ENCODE measurements at regions not wholly inside any gene's neighbourhood (a gene's known extent, or its start where the extent isn't known, plus 50 kb on each side); places are given as distances from the start of the nearest gene placed in this dataset.

DNA sequence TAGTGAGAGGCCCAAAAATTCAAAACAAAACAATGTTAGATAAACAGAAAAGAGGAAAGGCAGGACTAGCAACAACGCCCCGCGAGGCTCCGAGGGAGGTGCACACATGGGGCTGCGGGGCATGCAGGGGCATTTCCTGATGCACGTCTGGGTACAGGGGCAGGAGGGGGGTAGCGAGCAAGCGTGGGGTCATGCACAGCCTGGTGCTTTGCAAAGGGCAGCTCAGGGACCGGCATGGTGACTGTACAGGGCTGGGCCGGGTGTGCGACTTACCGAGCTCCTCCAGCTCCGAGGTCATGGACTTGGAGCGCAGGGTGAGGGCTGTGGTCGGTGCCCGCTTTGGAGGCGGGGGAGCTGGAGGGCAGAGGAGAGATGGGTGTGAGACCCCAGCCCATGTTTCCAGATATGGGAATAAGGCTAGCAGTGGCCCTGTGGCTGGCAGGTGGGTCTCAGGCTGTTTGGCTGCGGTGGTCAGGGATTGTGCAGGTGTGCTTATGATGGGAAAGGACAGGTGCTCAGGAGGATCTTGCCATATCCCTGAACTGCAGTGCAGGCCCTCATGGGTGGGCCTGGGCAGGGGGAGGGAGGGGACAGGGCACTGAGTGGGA is 103.7 kb downstream of the CTTN start:
- DNase-seq: no peak

DNA sequence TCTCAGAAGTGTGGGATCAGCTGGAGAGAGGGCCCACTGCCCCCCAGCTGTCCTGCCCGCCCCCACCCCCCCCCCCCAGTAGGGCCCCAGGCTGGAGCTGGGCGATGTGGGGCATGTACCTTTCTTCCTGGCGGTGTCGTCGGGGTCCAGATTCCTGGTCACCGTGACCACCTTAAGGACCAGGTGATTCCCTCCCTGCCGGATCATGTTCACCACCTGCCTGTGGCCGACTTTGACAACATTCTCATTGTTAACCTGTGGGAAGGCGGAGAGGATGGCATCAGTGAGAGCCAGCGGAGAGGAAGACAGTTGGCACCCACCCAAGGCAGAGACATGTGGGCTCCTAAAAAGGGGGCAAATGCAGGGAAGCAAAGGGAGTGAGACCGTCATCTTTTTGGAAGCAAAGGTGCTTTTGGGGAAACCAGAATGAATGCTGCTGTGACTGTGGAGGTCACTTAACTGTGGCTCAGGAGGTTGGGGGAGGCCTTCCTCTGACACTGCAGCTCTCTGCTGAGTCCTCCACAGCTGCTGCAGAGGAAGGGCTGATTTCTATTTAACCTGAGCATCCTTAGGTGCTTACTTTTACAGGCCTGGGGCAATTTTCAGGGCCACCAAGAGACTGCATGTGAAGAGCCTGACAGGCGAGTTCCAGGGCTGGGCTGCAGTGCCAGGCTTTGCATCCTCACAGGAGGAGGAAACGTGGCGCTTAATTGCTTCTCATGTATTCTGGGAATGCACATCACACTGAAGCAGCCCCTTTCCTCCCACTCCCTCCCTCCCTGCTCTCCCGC is 104.5 kb downstream of the CTTN start:
- DNase-seq: no peak

DNA sequence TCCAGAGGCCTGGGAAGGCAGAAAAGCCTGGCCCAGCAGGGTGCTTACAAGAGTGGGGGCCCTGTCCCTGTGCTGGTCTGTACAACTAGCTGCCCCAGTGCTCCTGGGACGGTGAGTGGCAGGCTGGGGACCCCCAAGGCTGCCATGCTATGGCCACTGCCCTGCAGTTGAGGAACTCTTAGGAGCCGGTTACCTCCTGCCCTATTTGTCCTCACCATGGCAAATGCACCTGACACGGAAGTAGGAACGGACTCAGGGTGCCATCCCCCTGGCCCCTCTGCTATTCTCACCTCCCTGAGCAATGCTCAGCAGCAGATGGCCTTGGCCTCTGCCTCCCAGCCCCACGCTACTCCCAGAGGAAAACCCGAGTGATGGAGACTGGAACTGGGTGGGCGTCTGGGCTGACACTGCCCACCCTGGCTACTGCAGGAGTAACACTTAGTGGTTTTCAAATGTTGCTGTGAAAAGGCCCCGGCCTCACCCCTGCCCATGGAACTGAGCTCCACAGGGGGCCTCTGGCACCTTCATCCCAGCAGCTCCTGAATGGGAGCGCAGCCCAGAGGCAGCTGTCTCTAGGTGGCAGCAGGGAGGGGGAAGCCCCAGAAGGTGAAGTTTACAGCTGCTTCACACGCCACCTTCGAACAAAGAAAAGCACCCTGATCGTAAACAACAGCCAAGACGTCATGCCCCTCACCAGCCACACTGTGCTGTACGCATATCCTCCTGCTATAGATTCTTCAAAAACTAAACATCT is 105.3 kb downstream of the CTTN start:
- no peak for DNase-seq

- DNase-seq: no peak
Measured at GRCh38 chr11:70504246-70505020, 106.1 kb downstream of the CTTN start.

GRCh38 chr11:70505331-70505731 is 107.0 kb downstream of the CTTN start:
- no peak for DNase-seq

DNA sequence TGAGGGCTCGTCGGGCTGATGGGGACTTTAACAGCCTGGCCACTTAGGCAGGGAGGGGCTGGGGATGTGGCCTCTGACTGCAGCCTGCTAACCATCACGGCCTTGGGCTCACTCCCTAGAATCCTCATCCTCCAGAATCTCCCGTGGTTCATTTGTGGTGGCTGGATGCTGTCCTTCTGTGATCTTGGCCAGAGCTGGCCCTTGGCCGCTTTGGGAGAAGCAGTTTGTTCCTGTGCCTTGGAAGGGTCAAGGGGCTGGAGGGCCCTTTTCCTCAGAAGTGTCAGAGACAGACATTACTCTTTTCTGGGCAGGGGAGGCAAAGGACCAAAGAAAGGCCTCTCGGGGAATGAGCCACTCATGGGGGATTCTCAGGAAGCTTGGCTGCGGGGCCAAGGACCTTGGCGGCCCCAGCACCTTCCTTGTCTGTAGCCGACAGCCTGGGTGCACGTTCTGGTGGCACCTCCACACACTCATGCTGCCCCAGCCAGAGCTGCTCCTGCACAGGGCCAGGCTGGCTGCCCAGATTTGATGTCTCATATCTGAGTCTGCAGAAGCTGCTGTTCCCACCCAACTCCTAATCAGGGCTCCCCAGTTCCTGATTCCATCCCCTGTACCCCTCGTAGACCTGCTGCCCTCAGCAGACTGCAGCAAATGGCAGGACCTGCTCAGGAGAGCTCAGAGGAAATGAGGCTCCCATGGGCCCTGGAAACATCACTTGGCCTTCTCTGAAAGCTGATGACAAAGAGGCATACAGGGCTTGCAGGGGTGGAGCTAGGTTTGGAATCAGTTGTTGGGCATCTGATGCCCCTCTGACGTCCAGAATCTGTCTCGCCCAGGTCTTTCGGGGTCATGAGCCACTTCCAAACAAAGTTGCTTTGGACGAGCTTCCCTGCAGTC is 107.7 kb downstream of the CTTN start:
- DNase-seq: no peak

GRCh38 chr11:70506658-70506970 is 108.3 kb downstream of the CTTN start:
- no peak for DNase-seq

- no peak for DNase-seq
Measured at GRCh38 chr11:70506986-70507385, 108.7 kb downstream of the CTTN start.

GRCh38 chr11:70507466-70508230 is 109.3 kb downstream of the CTTN start:
- DNase-seq: no peak

- no peak for DNase-seq
Measured at GRCh38 chr11:70508231-70508480, 109.8 kb downstream of the CTTN start.

- no peak for DNase-seq
Measured at GRCh38 chr11:70509476-70509875, 111.1 kb downstream of the CTTN start.

- no peak for DNase-seq
Measured at GRCh38 chr11:70510106-70510505, 111.8 kb downstream of the CTTN start.

GRCh38 chr11:70510571-70510970 is 112.2 kb downstream of the CTTN start:
- DNase-seq: no peak

DNA sequence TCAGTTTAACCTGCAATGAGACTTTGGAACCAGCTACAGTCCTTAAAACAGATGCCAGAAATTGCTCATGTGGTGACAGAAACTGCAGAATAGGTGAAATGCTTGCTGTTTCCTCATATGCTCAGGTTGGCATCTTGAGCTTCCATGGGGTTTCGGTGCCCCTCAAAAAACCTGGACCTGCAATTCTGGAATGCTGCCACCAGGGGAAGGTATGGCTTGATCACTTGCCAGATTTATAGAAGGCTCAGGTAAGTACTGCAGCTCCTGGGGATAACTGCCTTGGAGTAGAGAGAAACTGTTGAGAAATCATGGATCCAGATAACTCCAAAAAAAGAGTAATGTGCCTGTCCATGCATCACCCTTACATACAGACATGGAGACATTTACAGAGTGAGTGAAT is 113.0 kb downstream of the CTTN start:
- DNase-seq: no peak

DNA sequence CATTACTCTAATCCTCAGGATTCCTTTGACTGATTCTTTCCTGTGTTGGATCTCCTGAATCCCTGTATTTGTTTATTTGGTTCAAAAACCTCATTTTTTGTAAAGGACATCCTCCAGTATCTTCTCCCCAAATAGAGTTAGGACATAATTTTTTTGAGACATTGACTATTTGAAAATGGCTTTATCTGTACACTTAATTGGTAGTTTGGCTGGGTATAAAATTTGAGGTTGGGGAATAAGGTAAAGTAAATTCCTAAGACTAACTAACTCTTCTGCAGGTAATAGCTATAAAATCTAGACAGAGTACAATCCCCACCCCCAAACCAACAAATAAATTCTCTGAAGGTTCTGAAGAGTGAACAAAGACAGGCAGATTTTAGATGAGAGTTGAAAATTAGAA is 114.4 kb downstream of the CTTN start:
- no peak for DNase-seq

- DNase-seq: no peak
Measured at GRCh38 chr11:70517203-70517602, 118.9 kb downstream of the CTTN start.

DNA sequence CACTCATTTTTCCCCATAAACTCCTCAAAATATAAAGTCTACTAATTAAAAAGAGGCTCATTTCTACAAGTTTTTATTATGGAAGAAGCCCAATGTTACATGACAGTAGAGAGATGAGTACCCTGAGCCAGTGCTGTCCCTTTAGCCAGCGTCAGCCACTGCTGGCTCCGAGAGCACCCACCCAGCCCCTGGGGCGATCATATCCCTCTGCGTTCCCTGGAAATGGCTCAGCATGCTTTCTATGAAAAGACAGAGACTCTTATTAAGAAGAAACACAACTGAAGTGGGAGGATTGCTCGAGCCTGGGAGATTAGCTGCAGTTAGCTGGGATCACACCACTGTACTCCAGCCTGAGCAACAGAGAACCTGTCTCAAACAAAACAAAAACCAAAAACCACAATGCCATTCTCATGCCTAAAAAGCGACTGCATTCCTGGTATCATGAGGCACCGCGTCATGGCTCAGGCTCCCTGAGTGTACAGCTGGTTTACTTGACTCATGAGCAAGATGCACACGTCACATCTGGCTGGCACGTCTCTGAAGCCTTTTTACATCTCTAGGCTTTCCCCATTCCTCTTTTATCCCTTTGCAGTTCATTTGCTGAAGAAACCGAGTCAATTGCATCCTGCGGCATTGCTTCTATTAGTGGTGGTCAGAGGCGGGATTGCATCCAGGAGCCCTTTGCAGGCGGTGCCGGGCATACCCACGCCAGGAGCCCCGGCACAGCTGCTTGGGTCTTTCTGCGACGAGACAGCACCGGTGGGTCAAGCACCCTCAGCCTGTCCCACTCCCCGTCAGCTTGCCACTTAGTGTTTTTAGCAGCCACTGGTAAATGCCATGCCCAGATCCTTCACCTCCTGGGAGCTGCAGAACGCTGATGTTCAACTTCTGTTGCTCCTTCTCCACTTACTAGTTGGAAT is 119.9 kb downstream of the CTTN start:
- DNase-seq: no peak

DNA sequence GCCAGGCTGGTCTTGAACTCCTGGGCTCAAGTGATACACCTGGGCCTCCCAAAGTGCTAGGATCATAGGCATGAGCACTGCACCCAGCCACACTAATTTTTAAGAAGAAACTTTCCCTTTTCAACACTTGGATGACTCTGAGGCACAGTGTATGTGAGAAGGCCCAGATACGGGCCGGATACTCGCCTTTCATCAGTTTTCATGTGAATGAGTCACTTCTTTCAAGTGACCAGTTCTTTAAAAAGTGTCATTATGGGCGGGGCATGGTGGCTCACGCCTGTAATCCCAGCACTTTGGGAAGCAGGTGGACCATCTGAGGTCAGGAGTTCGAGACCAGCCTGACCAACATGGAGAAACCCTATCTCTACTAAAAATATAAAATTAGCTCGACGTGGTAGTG is 120.8 kb downstream of the CTTN start:
- DNase-seq: no peak

DNA sequence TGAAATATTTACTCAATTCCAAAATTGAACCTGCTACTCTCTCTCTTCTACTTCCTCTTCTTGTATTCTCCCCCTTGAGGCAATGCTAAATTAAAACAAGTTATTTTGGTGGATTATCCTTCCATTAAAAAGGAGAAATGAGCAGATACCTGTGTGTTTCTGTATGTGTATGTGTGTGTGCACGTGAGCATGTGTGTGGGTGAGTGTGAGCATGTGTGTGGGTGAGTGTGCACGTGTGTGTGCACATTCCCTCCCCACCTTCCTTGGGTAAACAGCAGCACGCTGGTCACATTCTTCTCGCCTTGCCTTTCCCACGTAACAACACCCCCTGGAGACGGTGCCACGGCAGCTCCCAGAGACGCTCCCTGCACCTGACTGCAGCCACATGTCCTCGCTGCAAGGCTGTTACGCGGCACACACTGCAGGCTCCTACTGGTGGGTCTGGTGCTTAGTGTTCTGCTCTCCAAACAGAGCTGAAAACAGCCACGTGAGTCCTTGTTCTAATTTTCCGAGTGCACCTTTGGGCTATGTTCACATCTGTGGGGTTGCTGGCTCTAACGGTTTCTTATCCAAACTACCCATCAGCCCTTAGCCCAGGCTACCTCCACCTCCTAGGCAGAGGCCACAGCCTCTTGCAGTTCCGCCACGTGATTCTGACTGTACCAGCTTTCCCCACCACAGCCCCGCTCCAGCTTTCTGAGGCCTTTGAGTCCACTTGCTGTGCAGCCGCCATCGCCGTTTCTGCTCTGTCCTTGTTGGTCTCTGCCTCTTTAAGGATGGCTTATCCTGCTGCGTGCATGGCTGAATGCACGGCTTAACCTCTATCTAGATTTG is 123.4 kb downstream of the CTTN start:
- no peak for DNase-seq

- no peak for DNase-seq
Measured at GRCh38 chr11:70522309-70522592, 123.9 kb downstream of the CTTN start.

Data from activated gamma-delta T cell treated with Interleukin-2 at 50 U/mL for 16 hours (primary cell).